ENCODE measurements at regions not wholly inside any gene's neighbourhood (a gene's known extent, or its start where the extent isn't known, plus 50 kb on each side); places are given as distances from the start of the nearest gene placed in this dataset.

- peak; percentile 72 for TF ChIP-seq ASH2L (IDR thresholded peaks at IDR 0.05; ENCODE audit: low read length)
- TF ChIP-seq TAF1 (IDR thresholded peaks at IDR 0.05; ENCODE audit: low read depth, low read length) = peak; percentile 63
- no peak for TF ChIP-seq CHD7 (IDR thresholded peaks at IDR 0.05; ENCODE audit: insufficient replicate concordance, low read length)
- no peak for TF ChIP-seq NANOG (IDR thresholded peaks at IDR 0.05; ENCODE audit: insufficient read depth, low read depth, low read length, poor library complexity, severe bottlenecking)
- TF ChIP-seq USF2 (IDR thresholded peaks at IDR 0.05; ENCODE audit: low read length) = no peak
- TF ChIP-seq HDAC6 (IDR thresholded peaks at IDR 0.05; ENCODE audit: low read depth, low read length) = no peak
- TF ChIP-seq BACH1 (IDR thresholded peaks at IDR 0.05; ENCODE audit: low read length) = peak; percentile 100
- no peak for TF ChIP-seq CEBPB (IDR thresholded peaks at IDR 0.05; ENCODE audit: low read depth, low read length)
- TF ChIP-seq MAX (IDR thresholded peaks at IDR 0.05) = peak; percentile 76
Observed at GRCh38 chr5:91280362-91281269, 102.5 kb downstream of the ARRDC3 start (continued).

Measured in H1 (cell line).